ENCODE measurements at regions not wholly inside any gene's neighbourhood (a gene's known extent, or its start where the extent isn't known, plus 50 kb on each side); places are given as distances from the start of the nearest gene placed in this dataset.

- TF ChIP-seq PRDM15 (CRISPR knock-in tag; IDR thresholded peaks at IDR 0.05) (no peak), STAT6 (CRISPR knock-in tag; IDR thresholded peaks at IDR 0.05; ENCODE audit: borderline replicate concordance) (no peak), AHR (CRISPR knock-in tag; IDR thresholded peaks at IDR 0.05) (no peak), ZNF292 (CRISPR knock-in tag; IDR thresholded peaks at IDR 0.05; ENCODE audit: borderline replicate concordance, low read depth) (no peak), ZNF547 (CRISPR knock-in tag; IDR thresholded peaks at IDR 0.05) (no peak), KDM3A (CRISPR knock-in tag; IDR thresholded peaks at IDR 0.05; ENCODE audit: low read depth) (no peak), ZNF225 (CRISPR knock-in tag; IDR thresholded peaks at IDR 0.05) (no peak), PATZ1 (CRISPR knock-in tag; IDR thresholded peaks at IDR 0.05) (no peak), NFAT5 (CRISPR knock-in tag; IDR thresholded peaks at IDR 0.05) (no peak), CREM (IDR thresholded peaks at IDR 0.05) (peak; percentile 37; the same call in 1 of the 2 replicates), CREM (CRISPR knock-in tag; IDR thresholded peaks at IDR 0.05) (no peak), ASH2L (IDR thresholded peaks at IDR 0.05; ENCODE audit: insufficient read length, low read depth, low read length) (no peak), HHEX (CRISPR knock-in tag; IDR thresholded peaks at IDR 0.05) (no peak)
These were observed 1424.6 kb upstream of the LRRTM3 start (continued) for GRCh38 chr10:65501259-65501658.

Data from HepG2 (cell line).